GM12873 (cell line): ENCODE measurements at regions not wholly inside any gene's neighbourhood (a gene's known extent, or its start where the extent isn't known, plus 50 kb on each side); places are given as distances from the start of the nearest gene placed in this dataset.

ENCODE experiments used
- TF ChIP-seq, protein P1 (sequence below): IDR thresholded peaks from 2 replicates; pipeline ENCODE4 v1.5.1; 2012; ENCODE audit warnings: low read depth, mild to moderate bottlenecking, moderate library complexity, low read length, control low read depth; ENCODE audit not compliant: insufficient read depth; ENCODE audit errors: missing control alignments

DNA sequence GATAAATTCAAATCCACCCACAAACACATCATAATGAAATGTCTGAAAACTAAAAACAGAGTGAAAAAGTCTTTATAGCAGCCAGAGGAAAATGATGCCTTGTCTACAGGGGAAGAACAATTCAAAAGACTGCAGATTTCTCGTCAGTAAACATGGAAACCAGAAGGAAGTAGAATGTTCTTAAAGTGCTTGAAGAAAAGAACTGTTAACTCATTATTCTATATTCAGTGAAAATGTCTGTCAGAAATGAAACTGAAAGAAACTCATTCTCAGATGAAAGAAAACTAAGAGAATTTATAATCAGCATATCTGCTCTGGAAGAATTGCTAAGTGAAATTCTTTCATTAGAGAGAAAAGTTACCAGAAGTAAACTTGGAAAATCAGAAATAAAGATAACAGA lies 416.1 kb downstream of the TBC1D32 start:
- TF ChIP-seq, protein P1, sequence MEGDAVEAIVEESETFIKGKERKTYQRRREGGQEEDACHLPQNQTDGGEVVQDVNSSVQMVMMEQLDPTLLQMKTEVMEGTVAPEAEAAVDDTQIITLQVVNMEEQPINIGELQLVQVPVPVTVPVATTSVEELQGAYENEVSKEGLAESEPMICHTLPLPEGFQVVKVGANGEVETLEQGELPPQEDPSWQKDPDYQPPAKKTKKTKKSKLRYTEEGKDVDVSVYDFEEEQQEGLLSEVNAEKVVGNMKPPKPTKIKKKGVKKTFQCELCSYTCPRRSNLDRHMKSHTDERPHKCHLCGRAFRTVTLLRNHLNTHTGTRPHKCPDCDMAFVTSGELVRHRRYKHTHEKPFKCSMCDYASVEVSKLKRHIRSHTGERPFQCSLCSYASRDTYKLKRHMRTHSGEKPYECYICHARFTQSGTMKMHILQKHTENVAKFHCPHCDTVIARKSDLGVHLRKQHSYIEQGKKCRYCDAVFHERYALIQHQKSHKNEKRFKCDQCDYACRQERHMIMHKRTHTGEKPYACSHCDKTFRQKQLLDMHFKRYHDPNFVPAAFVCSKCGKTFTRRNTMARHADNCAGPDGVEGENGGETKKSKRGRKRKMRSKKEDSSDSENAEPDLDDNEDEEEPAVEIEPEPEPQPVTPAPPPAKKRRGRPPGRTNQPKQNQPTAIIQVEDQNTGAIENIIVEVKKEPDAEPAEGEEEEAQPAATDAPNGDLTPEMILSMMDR, result no peak

DNA sequence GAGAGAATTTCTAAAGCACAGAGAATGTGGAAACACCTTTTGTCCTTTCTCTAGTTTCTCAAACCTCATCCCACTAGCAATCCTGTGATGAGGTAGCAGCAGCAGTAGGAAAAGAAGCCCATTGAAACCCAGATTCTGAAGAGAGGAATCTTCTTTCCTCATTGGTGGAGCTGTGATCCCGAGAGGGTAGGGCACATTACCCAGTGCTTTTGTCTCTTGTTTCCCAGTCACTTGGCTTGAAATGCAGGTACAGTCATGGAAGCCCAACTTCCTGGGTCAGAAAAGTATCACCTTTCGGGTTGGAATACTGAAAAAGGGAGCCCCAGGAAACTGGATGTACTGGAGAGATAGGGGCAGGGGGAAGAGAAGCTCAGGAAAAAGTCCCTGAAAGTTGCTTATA lies 417.4 kb downstream of the TBC1D32 start:
- TF ChIP-seq, protein P1, result no peak

DNA sequence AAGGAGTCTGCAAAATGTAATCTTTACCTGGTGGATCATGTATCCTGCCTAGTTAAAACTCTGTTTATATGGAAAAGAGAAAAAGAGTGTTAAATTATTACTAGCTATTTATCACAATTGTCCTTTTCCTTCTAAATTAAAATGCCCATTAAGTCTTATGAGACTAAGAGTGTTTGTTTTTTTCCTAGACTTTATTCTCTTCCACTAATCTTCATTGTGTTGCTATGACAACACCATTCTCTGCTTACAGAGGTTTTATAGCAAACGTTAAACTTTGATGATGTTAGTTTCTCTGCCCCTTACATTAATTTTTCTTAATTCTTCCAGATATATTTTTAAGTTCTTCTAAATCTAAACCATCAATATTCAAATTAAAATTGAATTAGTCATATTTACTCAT lies 420.8 kb downstream of the TBC1D32 start:
- TF ChIP-seq, protein P1, result no peak

DNA sequence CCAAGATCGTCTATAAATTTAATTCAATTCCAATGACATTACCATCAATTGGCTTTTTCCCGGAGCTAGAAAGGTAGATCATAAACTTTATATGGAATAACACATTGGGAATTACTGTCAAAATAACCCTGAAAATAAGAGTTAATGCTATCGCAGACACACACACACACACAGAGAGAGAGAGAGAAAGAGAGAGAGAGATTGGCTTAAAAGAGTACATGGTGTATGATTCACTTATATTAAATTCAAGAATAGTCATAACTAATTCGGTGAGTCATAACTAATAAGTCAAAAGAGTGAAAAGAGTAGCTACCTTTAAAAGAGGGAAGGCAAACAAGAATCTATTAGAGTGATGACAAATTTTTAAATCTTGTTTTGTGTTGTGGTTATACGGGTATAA lies 425.5 kb downstream of the TBC1D32 start:
- TF ChIP-seq, protein P1, result no peak

DNA sequence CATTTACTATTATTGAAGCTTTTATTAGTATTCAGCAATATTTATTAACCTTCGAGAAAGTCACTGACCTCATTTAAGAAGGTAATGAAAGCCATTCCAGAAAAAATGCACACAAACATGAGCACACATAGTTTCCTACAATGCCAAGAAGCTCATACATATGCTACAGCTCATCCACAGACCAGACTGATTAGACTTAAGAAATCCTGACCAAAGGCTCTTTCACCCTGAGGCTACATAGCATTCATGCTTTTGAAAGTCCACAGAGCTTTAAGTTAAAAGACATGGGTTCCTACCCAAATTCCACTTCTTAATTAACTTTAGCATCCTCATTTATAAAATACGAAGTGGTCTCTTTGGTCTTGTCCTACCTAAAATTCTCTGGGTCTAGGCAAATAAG lies 430.4 kb downstream of the TBC1D32 start:
- TF ChIP-seq, protein P1, result no peak

DNA sequence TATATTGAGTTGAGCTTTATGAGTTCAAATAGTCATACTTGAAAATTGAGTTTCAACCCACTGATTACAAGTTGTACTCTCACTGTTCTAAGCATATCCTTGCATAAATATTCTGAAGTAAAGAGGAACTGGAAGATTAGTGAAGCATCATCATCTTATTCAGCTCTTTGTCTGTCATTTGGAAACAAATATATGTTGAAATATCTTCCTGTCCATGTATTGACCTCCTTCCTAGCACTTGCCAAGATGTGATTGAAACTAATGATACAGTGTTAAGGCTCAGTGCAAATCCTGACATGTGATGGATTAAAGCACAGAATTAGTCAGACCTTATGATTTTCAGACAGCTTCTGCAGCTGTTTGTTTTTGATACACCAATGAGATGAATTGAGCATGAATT lies 434.3 kb downstream of the TBC1D32 start:
- TF ChIP-seq, protein P1, result no peak

DNA sequence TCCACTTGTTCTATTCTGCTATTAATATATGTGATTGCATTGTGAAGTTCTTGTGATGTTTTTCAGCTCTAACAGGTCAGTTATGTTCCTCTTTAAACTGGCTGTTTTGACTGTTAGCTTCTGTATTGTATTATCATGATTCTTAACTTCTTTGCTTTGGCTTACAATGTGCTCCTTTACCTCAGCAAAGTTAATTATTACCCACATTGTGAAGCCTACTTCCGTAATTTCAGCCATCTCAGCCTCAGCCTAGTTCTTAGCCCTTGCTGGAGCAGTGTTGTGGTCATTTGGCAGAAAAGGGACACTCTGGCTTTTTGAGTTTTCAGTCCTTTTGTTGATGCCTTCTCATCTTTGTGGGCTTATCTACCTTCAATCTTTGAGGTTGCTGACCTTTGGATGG lies 440.2 kb downstream of the TBC1D32 start:
- TF ChIP-seq, protein P1, result no peak

DNA sequence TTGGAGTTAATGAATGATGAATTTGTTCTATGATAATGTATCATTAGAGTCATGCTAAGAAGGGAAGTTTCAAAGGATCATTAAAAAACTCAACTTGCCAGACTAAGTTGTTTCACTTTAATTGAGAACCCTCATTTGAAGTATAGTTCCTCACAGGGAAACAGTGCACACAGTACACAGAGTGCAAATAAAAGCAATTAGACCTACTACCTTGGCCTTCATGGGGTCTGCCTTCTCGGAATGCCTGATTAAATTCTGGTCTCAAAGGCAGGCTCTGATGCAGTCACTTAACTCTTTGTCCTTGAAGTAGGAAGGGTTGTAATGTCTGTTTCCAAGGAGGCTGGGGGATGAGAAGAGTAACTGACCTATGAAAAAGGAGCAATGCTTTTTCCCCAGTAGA lies 457.3 kb downstream of the TBC1D32 start:
- TF ChIP-seq, protein P1, result no peak
